Activated CD8-positive, alpha-beta memory T cell treated with anti-CD3 and anti-CD28 coated beads, Interleukin-2, amount 50 U/mL, for 4 hours (primary cell): ENCODE measurements at regions not wholly inside any gene's neighbourhood (a gene's known extent, or its start where the extent isn't known, plus 50 kb on each side); places are given as distances from the start of the nearest gene placed in this dataset.

ENCODE experiments used
- DNase-seq: peaks from one replicate; pipeline ENCODE4 v3.0.0-alpha.2; 2020

DNA sequence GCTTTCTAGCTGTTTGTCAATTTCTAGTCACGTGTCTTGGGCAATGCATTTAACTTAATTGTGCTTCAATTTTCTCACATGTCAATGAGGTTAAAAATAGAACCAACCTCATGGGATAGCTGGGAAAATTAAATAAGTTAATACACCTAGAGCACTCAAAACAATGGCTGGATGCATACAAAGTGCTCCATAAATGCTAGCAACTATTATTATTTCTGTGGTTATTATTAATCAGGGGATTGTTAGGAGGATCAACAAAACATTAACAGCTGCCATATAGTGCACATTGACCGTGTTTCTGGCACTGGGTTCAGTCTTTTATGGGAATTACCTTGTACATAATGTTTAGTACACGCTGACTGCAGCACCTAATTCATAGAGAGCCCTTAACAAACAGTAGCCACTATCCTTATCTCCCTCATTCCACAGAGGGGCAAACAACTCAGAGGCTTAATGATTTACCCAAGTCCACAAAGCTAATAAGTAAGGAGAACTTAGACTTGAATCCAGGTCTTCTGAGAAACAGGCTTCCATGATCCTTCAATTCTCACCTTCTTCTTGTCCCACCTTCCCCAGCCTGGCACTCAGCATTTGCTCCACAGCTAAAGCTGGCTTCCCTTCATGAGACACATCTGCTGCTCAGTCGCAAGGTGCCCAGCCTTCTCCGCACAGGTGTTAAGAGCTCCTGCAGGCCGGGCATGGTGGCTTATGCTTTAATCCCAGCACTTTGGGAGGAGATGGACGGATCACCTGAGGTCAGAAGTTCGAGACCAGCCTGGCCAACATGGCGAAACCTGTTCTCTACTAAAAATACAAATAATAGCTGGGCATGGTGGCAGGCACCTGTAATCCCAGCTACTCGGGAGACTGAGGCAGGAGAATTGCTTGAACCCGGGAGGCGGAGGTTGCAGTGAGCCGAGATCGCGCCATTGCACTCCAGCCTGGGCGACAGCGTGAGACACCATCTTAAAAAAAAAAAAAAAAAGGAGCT lies 137.4 kb upstream of the ABCA1 start:
- no peak for DNase-seq

DNA sequence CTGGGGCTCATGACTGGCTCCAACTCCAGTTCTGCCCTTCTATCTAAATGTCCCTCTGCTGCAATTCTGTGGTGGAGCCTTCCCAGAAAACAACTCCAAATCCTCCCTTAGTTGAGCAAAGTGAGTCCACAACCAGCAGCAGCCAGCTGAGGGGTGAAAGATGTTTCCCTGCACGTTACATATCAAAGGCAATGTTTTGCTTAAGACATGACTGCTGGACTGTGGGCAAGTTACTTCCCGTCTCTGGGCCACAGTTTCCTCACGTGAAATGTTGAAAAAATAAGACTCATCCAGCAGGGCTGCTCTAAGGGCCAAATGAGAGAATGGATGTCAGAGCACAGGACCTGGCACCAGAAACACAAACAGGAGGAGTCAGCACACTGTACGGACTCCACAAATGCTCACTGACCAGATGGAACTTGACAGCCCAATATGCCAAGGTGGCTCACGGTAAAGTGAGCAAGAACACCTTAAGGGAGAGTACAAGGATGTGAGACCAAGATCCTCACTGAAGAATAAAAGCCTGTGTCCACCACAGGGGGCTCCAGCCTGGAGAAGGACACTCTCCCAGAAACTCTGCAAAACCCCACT lies 138.4 kb upstream of the ABCA1 start:
- DNase-seq = no peak

DNA sequence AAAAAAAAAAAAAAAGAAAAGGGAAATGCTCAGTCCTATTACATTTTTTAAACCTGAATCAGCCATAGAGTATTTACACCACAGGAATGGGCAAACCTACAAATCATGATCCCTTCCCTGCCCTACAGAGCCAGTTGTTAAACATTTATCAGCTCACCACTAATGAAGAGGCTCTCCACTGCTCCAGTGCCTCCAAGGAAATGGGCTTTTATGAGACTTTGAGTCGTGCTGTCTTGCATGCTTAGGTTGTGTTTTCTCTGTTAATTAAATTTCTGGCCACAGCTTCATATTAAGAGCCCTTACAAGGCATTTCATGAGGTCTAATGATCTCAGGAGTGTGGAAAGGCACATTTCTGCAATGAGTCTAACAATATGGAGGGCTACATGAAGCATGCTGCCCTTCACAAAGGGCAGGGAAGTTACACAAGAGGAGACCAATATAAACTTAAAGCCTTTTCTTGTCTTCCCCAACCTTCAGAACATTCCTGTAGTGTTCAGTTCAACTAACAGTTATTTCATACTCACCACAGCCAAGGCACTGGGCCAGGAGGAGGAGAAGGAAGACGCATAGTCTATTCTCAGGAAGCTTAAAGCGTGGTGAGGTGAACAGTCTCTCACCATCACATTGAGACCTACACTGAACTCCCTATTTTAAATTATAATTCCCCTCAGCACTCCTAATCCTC lies 140.1 kb upstream of the ABCA1 start:
- DNase-seq = no peak

DNA sequence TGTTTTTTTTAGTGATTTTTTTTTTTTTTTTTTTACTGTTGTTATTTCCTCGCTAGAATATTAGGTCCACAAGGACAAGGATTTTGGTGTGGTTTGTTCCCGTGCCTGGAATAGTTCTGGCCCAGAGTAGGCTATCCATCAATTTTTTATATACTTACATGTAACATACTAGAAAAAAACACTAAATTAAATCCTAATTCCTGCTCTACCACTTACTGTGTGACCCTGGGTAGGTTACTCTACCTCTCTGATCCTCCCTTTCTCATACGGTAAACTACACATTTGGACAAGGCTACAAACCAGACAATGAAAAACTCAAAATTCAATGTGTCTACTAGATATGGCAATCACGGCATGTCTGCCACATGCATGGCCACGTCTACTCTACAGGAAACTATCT lies 141.3 kb upstream of the ABCA1 start:
- DNase-seq = no peak

DNA sequence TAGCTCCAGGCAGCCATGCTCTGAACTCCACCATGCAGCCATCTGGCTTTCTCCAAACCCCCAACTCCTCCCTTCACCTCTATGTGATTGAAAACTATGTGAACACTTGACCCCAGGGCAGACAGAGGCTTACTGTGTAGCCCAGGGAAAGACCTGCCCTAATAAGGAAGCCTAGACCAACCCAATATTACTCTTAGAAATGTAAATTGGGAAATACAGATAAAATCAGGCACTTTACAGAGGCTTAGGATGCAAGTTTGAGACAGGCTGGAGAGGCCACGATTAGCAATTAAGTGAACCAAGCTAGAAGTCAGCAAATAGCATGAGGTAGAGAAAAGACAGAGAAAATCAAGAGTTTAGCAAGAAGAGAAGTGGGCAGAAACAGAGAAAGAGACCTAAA lies 141.7 kb upstream of the ABCA1 start:
- no peak for DNase-seq

DNA sequence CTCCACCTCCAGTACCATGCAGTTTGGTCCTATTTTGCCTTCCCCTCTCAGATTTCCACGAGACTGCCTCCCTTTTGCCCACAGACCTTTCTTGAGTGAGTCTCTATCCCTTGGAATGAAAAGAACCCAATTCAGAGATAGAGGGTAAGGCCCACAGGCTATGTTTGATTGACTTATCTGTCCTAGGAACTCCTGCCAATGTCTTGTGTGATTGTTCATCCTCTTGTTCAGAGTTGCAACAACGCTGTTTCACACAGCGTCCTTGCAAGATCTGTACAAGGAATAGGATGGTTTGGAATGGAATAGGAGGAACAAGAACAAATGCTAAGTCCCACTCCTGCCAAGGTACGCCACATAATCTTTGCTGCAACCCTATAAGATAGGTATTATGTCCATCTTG lies 142.2 kb upstream of the ABCA1 start:
- DNase-seq = no peak

DNA sequence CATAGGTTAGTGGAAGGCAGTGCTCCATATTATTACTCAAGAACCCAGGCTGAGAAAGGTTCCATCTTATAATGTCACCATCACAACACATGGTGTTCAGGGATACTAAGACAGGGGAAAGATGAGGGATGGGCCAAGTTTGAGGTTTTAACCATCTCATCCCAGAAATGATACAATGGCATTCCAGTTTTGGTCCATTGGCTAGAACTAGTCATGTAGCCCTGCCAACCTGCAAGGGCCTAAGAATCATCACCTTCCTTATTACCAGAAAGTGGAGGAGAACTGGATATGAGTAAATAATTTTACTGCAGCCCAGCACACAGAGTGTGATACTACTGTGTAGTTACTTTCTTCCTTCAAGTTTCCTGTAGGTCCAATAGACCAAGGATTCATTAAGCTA lies 144.5 kb upstream of the ABCA1 start:
- DNase-seq = no peak

DNA sequence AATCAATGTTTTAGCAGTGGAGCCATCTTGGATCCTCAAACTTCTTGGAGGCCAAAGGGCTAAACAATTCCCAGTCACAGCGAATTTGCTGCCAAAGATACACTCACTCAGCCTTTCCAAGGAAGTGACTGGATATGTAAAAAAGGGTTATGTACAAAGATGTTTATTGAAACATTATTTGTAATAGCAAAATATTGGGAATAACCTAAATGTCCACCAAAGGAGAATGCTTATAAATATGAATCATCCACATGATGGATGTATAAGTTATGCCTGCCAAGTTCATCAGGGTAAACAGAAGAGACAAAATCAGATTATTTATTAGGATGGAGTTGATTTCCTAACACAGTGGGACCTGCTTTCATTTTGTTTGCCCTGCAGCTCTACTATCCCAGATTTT lies 145.2 kb upstream of the ABCA1 start:
- DNase-seq = no peak

DNA sequence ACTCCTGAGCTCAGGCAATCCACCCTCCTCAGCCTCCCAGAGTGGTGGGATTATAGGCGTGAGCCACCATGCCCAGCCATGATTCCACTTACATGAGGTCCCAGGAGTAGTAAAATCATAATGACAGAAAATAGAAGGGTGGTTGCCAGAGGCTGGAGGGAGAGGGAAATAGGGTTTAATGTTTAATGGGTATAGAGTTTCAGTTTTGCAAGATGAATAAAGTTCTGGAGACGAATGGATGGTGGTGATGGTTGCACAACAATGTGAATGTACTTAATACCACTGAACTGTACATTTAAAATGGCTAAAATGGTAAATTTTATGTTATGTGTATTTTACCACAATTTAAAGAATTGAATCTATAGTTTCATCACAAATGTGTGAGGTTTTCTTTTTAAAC lies 146.5 kb upstream of the ABCA1 start:
- DNase-seq = no peak

DNA sequence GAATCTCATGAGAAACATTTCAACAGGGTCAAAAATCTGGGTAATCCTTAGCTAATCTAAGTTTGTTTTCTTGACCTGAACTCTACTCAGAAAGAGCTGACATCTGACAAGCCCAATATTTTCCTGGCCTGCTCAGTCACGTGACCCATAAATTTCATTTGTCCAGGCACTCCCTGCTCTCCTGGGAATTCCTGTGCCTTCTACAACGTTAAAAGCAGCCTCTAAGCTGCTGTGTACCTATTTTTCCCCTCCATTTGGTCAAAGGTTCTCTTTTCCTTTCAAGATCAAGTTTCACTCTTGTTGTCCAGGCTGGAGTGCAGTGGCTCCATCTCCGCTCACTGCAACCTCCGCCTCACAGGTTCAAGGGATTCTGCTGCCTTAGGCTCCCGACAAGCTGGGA lies 148.8 kb upstream of the ABCA1 start:
- no peak for DNase-seq

DNA sequence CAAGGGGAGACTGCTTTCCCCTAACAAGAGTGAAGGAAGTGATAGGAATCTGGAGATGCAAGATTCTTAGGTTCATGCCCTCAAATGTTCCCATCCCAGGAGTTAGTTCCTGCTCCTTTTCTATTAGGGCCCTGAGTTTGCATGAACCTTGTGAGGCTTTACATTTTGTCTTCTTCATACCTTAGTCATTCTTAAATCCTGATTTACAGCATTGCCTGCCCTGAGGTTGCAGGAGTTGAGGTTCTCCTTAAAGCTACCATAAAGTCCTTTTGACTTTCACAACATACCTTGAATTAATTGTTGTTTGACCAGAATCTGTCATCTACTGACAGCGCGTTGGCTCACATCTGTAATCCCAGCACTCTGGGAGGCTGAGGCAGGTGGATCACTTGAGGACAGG lies 151.5 kb upstream of the ABCA1 start:
- DNase-seq = no peak

DNA sequence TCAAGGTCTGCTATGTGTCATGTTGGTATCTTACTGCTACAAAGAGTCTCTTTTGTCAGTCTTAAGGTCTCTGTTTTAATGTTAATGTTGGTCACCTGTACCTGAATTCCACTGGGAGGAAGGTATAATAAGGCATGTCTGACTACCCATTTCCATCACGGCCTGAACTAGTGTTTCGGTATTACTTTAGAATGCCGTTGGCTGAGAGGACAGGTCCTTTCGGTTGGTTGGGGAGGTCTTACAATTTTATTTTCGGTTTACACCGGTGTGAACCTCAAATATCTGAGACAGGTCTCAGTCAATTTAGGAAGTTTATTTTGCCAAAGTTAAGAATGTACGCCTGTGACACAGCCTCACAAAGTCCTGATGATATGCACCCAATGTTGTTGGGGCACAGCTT lies 154.9 kb upstream of the ABCA1 start:
- no peak for DNase-seq

DNA sequence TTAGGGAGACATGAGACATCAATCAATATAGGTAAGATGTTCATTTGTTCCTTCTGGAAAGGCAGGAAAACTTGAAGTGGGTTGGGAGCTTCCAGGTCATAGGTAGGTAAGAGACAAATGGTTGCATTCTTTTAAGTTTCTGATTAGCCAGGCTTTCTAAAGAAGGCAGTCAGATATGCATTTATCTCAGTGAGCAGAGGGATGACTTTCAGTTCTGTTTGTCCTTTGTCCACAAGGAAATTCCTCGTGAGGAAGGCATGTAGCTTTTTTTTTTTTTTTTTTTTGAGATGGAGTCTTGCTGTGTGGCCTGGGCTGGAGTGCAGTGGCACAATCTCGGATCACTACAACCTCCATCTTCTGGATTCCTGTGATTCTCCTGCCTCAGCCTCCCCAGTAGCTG lies 155.3 kb upstream of the ABCA1 start:
- DNase-seq = no peak

DNA sequence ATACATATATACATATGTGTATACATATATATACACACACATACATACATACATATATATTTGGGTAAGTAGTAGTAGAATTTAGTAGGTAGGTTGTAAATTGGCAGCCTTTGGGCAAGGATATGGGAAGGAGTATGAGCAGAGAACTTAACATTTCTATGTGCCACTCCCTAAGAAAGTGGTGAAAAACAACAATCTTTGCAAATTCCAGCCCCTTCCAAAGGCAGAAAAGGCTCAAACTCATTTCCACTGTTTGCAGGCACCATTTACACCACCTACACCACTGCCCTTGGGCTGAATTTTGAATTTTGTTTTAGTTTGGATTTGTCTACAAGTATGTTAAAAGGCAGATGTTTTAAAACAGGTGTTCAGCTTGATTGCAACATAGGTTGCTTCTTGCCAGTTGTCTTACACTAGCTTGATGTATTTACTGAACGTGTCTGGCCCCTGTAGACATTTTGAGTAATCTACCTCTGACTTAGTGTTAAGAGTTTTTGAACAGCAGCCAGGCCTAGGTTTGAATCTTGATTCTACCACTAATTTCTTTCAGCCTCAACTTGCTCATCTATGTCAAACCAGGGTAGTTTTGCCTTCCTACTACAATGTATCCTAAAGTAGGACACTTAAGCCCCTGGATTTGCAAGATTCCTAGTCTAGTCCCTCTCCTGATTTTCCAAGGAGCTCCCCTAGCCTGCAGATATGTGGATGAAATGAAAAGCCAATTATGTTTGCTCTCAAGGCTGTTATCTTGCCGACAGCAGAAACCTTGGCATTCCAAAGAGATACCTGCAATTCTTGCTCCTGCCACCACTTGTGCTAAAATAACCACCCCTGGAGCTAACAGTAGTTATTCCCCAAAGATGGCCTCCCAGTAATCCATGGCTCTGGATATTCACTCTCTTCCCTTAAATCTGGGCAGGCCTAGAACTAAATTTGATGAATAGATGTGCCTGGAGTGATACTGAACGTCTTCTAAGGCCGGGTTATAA lies 156.2 kb upstream of the SLC44A1 start:
- no peak for DNase-seq

DNA sequence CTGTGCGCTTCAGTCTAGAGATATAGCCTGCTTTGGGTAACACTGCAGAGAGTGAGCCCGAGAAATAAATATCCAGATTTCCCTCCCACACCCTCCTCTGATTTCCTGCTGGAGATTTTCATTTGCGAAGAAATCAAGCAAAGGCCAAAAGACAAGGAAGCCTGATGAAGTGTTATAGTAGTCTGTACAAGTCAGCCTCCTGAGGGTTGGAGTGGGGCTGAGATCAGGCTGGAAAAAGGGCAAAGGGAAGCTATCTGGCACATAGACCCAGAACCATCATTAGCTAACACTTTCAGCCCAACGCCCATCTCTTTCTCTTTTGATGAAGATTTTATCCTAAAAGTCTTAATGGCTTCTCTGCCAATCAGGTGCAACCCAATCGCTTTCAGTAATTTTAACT lies 154.6 kb upstream of the SLC44A1 start:
- no peak for DNase-seq

DNA sequence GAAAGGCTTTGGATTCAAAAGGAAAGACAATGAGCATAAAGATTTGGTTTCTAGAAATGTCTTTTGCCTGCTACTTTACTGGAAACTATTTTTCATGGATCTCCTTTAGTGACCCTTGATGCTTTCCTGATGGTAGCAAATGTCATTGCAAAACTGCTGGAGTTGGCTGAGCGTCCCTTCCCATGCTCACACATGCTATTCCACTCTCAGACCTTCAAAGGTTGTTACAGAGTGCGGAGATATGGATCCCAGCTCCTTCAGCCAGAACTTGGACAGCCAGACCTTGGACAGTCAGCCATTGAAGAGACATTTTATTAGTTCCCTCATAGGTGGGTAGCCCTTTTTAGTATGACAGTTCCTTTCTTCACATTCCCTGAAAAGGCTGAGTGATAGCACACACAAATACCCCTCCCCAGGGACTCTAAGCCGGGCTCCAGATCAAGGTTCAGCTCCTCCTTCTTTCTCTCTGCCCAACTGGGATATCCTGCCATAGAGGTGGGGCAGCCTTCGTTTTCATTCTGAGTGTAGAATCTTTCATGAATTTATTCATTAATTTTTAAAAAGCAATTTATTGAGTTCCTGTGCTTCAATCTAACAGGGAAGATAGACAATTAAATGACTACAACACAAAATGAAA lies 153.3 kb upstream of the SLC44A1 start:
- no peak for DNase-seq

DNA sequence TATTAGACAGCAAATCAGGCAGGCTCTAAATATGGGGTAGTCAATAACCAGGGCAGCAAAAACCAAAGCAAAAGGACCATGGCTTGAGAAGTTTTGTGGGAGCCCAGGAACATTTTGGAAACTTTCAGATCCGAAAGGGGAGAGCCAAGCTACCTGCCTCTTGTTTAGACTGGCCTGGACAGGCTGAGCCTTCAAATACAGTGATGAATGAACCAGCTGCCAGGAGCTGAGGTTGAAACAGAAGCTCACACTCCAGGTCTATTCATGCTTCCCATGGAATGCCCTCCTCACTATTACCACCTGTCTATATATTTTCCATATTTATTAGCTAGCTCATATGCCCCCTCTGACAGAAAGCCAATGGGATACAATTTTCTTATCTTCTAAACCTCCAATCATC lies 150.8 kb upstream of the SLC44A1 start:
- no peak for DNase-seq

DNA sequence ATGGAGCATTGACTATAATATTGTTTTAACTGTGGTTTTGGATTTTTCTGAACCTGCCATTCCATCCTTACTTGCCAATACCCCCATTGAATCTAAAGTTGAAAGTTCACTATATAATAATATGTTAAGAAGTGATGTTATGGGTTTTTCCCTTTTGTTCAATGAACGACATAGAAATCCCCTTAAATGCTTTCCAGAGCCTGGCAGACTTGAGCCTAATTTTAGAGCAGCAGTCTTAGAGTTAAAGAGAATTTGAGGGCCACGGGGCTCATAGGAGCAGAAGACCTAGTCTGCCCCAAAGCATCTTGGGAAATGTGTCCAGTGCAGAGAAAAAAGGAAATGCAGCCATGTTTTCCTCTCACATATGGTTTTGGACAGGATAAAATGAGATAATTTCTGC lies 146.1 kb upstream of the SLC44A1 start:
- DNase-seq = no peak

DNA sequence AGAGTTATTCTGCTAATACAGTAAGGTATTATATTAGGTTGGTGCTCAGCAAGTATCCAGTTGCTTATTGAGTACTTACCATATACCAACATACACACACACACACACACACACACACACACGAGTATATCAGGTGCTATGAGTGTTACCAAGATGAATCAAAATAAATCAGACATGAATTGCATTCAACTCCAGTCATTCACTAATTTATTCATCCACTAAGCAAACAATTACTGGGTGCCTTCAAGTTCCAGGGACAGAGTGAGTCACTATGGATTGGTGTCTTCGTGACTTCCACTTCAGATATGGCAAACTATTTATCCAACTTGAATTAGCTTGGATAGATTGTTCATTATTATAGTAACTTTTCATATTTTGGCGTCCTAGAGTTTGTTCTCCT lies 140.7 kb upstream of the SLC44A1 start:
- no peak for DNase-seq

DNA sequence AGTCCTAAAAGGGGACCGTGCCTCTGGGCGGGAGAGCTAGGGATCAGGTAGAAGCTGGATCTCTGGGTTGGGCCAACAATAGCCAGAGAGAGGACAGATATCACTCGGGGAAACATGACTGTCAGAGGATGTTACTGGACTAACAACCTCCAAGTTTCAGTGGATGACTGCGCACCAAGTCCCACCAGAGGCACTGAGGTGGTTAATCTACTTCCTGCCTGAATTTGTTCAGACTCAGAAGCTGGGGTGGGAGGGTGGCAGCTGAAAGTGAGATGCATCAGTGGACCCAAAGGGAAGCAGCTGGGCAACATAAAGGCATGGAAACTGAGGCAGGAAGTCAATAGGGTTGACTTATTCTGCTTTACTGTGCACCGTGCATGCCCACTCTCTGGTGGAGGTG lies 130.1 kb upstream of the SLC44A1 start:
- no peak for DNase-seq

DNA sequence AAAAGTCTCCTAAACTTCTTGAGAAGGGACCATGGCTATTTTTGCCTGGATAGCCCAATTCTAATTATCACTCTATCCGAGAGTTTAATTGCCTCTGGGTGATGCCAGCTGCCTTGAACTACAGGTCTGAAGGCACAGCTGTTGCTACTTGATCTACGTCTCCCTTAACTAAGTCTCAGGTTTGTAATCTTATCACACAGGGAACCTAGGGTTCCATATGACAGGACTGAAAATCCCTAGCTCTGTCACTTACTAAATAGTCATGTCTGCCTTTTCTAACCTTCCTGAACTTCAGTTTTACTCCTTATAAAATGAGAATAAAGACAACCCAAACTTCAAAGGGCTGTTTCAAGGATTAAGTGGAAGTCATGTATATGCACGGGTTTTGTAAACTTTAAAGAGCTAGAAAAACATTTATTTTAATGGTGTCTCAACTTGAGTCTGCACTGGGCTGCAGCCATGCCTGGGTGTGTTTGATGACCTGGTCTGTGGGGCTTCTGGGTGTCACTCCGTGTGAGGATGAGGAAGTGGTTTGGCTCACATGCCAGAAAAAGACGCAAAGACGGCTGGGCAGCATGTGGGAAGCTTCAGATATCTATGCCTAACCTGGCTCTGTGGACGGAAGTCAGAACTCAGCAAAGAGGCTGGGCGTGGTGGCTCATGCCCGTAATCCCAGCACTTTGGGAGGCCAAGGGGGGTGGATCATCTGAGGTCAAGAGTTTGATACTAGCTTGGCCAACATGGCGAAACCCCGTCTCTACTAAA lies 129.3 kb upstream of the SLC44A1 start:
- no peak for DNase-seq
